Mesenchymal stem cell (in vitro differentiated cells and primary cell): ENCODE measurements at regions not wholly inside any gene's neighbourhood (a gene's known extent, or its start where the extent isn't known, plus 50 kb on each side); places are given as distances from the start of the nearest gene placed in this dataset.

Source experiments
- DNase-seq: peaks from one replicate; pipeline ENCODE4 v3.0.0-alpha.2; 2013
- H2AFZ ChIP-seq: one replicate; pipeline ENCODE4 v1.6.1; 2013; ENCODE audit warnings: low read depth, mild to moderate bottlenecking, control low read depth, inconsistent platforms, low read length, moderate library complexity
- H2AK5ac ChIP-seq: 2 replicates; pipeline ENCODE4 v1.6.1; 2013; ENCODE audit warnings: low read length, moderate library complexity, mild to moderate bottlenecking, inconsistent platforms; ENCODE audit not compliant: severe bottlenecking
- H2BK120ac ChIP-seq: one replicate; pipeline ENCODE4 v1.6.1; 2013; ENCODE audit warnings: low read depth, mild to moderate bottlenecking, inconsistent platforms, low read length, moderate library complexity
- H2BK12ac ChIP-seq, 2 experiments: one replicate each; pipeline ENCODE4 v1.6.1; 2013; ENCODE audit warnings: inconsistent platforms in 2 of 2, low read length in 2 of 2, mild to moderate bottlenecking in 2 of 2, moderate library complexity in 2 of 2, control low read depth in 1 of 2
- H2BK15ac ChIP-seq: one replicate; pipeline ENCODE4 v1.6.1; 2013; ENCODE audit warnings: mild to moderate bottlenecking, low read depth, inconsistent platforms; ENCODE audit not compliant: poor library complexity, severe bottlenecking
- H2BK5ac ChIP-seq: 2 replicates; pipeline ENCODE4 v1.6.1; 2013; ENCODE audit warnings: low read depth, mild to moderate bottlenecking, low read length, control low read depth, inconsistent platforms; ENCODE audit not compliant: poor library complexity, severe bottlenecking
- H3K14ac ChIP-seq, 2 experiments: one replicate each; pipeline ENCODE4 v1.6.1; 2013; ENCODE audit warnings: inconsistent platforms in 2 of 2, low read length in 2 of 2, control low read depth in 1 of 2, mild to moderate bottlenecking in 1 of 2, moderate library complexity in 1 of 2
- H3K18ac ChIP-seq, 2 experiments: one replicate each; pipeline ENCODE4 v1.6.1; 2013; ENCODE audit warnings: inconsistent platforms in 2 of 2, low read length in 2 of 2, control low read depth in 1 of 2, low read depth in 1 of 2, mild to moderate bottlenecking in 1 of 2
- H3K23ac ChIP-seq, 2 experiments: one replicate each; pipeline ENCODE4 v1.6.1; 2013; ENCODE audit warnings: inconsistent platforms in 2 of 2, low read length in 2 of 2, mild to moderate bottlenecking in 2 of 2, moderate library complexity in 2 of 2, control low read depth in 1 of 2
- H3K27ac ChIP-seq: 2 replicates; pipeline ENCODE4 v1.5.1; 2013; ENCODE audit warnings: mild to moderate bottlenecking, moderate library complexity, low read length, control low read depth, inconsistent platforms; ENCODE audit not compliant: poor library complexity, severe bottlenecking
- H3K27me3 ChIP-seq, 2 experiments: 2 replicates each; pipeline versions ENCODE4 v1.6.1 to v1.7.0; 2013; ENCODE audit warnings: low read length in 2 of 2, mild to moderate bottlenecking in 2 of 2, moderate library complexity in 2 of 2, control low read depth in 1 of 2, inconsistent platforms in 1 of 2; ENCODE audit not compliant: control insufficient read depth in 1 of 2, insufficient read depth in 1 of 2
- H3K36me3 ChIP-seq, 2 experiments: 2 replicates each; pipeline versions ENCODE4 v1.6.1 to v1.7.0; 2013; ENCODE audit warnings: low read length in 2 of 2, control low read depth in 1 of 2, inconsistent platforms in 1 of 2, low read depth in 1 of 2, mild to moderate bottlenecking in 1 of 2; ENCODE audit not compliant: insufficient read depth in 2 of 2, control insufficient read depth in 1 of 2
- H3K4ac ChIP-seq, 2 experiments: one replicate each; pipeline ENCODE4 v1.6.1; 2013; ENCODE audit warnings: inconsistent platforms in 2 of 2, low read length in 2 of 2, mild to moderate bottlenecking in 2 of 2, moderate library complexity in 2 of 2, control low read depth in 1 of 2, low read depth in 1 of 2
- H3K4me1 ChIP-seq: 2 replicates; pipeline ENCODE4 v1.6.1; 2013; ENCODE audit warnings: low read depth, low read length, control low read depth; ENCODE audit not compliant: control insufficient read depth, insufficient read depth
- H3K4me2 ChIP-seq: 2 replicates; pipeline ENCODE4 v1.6.1; 2013; ENCODE audit warnings: low read length, mild to moderate bottlenecking, inconsistent platforms; ENCODE audit not compliant: poor library complexity, severe bottlenecking
- H3K4me3 ChIP-seq, 2 experiments: 2 replicates each; pipeline versions ENCODE4 v1.5.1 to v1.7.0; 2013; ENCODE audit warnings: low read length in 2 of 2, mild to moderate bottlenecking in 2 of 2, control low read depth in 1 of 2, low read depth in 1 of 2; ENCODE audit not compliant: insufficient read depth in 1 of 2
- H3K79me1 ChIP-seq: replicated peaks from 2 replicates; pipeline ENCODE4 v1.6.1; 2013; ENCODE audit warnings: mild to moderate bottlenecking, control low read depth, low read length, inconsistent platforms; ENCODE audit not compliant: poor library complexity, severe bottlenecking
- H3K9ac ChIP-seq: 2 replicates; pipeline ENCODE4 v1.7.0; 2013; ENCODE audit warnings: mild to moderate bottlenecking, low read length, moderate library complexity
- H3K9me3 ChIP-seq: 2 replicates; pipeline ENCODE4 v1.7.0; 2013; ENCODE audit warnings: mild to moderate bottlenecking, low read length; ENCODE audit not compliant: control insufficient read depth
- H4K8ac ChIP-seq: one replicate; pipeline ENCODE4 v1.6.1; 2013; ENCODE audit warnings: inconsistent platforms, mild to moderate bottlenecking, low read length, moderate library complexity
- H4K91ac ChIP-seq: one replicate; pipeline ENCODE4 v1.6.1; 2013; ENCODE audit warnings: mild to moderate bottlenecking, low read length, inconsistent platforms
- WGBS: methylation state at CpG from one replicate; pipeline ENCODE4 v1.1.7; 2013; ENCODE audit warnings: mixed read lengths; 5-methylcytosine and 5-hydroxymethylcytosine counted together

DNA sequence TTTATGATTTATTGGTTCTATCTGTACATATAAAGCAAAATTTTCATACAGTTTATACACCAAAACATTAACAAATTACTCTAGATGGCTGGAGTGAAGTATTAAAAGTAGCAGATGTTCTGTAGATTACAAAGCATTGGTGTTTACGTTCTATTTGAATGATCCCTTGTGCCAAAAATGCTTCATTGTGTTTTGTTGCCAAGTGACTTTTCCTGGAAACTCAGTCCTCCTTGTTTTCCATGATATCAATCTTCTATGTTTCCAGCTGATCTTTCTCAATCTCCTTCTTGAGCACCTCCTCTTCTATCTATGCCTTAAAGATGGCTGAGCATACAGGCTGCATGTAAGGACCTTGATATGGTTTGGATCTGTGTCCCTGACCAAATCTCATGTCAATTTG, 263.6 kb upstream of the CTSO start:
- H2AK5ac ChIP-seq, result no peak overlapping the region
- H3K27ac ChIP-seq, result no peak overlapping the region
- no peak overlapping the region for H3K4me2 ChIP-seq
- H2BK12ac ChIP-seq, result no peak overlapping the region
- no peak for DNase-seq
- no peak overlapping the region for H3K18ac ChIP-seq
- H3K9me3 ChIP-seq, result no peaks in the 10 kb centered on the region
- 88% methylated on average over 1 of the region's 1 CpG for WGBS
- no peak overlapping the region for H4K91ac ChIP-seq
- H3K23ac ChIP-seq, result no peak overlapping the region
- H4K8ac ChIP-seq, result no peak overlapping the region
- H3K9ac ChIP-seq, result no peak overlapping the region
- no peak overlapping the region for H3K14ac ChIP-seq
- H2BK120ac ChIP-seq, result no peak overlapping the region
- no peaks in the 10 kb centered on the region for H3K79me1 ChIP-seq
- no peak overlapping the region for H3K4ac ChIP-seq
- H2BK15ac ChIP-seq, result no peak overlapping the region
- H3K27me3 ChIP-seq, result no peaks in the 10 kb centered on the region
- H2AFZ ChIP-seq, result no peak overlapping the region
- no peak overlapping the region for H3K4me3 ChIP-seq
- H3K4me1 ChIP-seq, result no peaks in the 10 kb centered on the region
- no peak overlapping the region for H2BK5ac ChIP-seq
- H3K36me3 ChIP-seq, result no peaks in the 10 kb centered on the region

DNA sequence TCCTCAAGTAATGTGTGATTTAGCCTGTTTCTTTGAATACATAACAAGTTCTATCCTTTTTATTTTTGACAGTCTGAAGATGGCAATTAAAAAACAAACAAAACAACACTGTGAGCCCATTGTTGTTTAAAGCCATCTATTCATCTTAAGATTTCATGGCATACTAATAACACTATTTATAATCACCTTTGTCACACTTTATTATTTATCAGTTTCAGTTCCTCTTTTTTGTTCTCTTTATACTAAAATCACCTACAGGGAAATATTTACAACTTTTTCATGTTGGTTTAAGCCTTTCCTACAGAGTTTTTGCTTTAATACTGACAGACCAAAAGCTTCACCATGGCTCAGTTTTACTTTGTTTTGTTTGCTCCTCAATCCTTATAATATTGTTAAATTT, 247.4 kb upstream of the CTSO start:
- no peak overlapping the region for H2BK120ac ChIP-seq

DNA sequence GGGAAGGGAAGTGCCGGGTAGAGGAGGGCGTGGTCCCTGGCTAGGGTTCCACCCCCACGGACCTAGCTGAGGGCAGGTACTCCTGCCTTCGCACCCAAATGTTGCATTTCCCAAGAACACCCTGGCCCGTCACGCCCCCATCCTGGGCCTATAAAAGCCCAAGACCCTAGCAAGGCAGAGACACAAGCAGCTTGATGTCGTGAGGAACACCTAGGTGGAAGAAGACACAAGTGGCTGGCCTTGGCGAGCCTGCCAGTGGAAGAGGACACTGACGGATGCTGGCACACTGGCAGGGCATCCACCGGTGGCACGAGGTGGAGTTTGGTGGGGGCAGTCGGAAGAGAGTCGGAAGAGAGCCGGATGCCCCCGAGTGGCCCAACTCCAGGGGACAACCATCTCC, 244.8 kb upstream of the CTSO start:
- Histone ChIP-seq H3K14ac (no peak overlapping the region), H2BK5ac (no peak overlapping the region), H3K79me1 (no peaks in the 10 kb centered on the region), H4K91ac (peak overlapping the region; percentile 2), H2AFZ (no peak overlapping the region), H2BK15ac (no peak overlapping the region), H3K4ac (no peak overlapping the region), H3K23ac (peak overlapping the region in 1 of 2 experiments; percentile 50), H3K27me3 (no peaks in the 10 kb centered on the region), H3K9ac (no peak overlapping the region), H3K4me2 (no peak overlapping the region), H3K9me3 (no peaks in the 10 kb centered on the region), H3K18ac (no peak overlapping the region), H4K8ac (no peak overlapping the region), H2AK5ac (no peak overlapping the region), H3K4me1 (no peaks in the 10 kb centered on the region), H3K36me3 (no peaks in the 10 kb centered on the region), H2BK12ac (no peak overlapping the region), H3K4me3 (no peak overlapping the region), H2BK120ac (no peak overlapping the region), H3K27ac (no peak overlapping the region)
- no peak for DNase-seq
- WGBS, result 97% methylated on average over 15 of the region's 15 CpGs

More for the DNA sequence above, 247.4 kb upstream of the CTSO start:
- Histone ChIP-seq H3K27ac (no peak overlapping the region), H3K4me3 (no peak overlapping the region), H2AK5ac (no peak overlapping the region), H3K4me1 (no peaks in the 10 kb centered on the region), H3K23ac (no peak overlapping the region), H2BK15ac (no peak overlapping the region), H2AFZ (no peak overlapping the region), H4K91ac (no peak overlapping the region), H3K4me2 (no peak overlapping the region), H2BK12ac (no peak overlapping the region), H3K18ac (no peak overlapping the region), H2BK5ac (no peak overlapping the region), H3K27me3 (no peaks in the 10 kb centered on the region), H3K9ac (no peak overlapping the region), H3K14ac (no peak overlapping the region), H3K36me3 (no peaks in the 10 kb centered on the region), H3K9me3 (no peaks in the 10 kb centered on the region), H4K8ac (no peak overlapping the region), H3K4ac (no peak overlapping the region), H3K79me1 (no peaks in the 10 kb centered on the region)
- no peak for DNase-seq

DNA sequence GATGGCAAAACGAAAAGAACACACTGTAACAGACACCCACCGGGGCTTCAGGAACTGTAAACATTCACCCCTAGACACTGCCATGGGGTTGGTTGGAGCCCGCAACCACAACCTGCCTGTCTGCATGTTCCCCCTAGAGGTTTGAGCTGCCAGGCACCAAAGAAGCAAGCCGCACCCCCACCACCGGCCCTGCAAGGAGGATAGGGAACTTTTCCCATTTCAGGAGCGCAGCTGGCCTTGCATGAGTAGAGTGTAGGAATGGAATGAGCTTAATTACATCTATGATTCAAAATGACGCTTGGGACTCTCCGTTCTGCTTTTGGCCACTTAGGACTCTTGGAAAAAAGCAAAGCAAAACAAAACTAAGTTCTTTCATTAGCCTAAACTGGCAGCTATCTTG, 243.6 kb upstream of the CTSO start:
- Histone ChIP-seq H3K79me1 (no peaks in the 10 kb centered on the region), H4K91ac (no peak overlapping the region), H3K27ac (no peak overlapping the region), H3K4me3 (no peak overlapping the region), H2BK12ac (no peak overlapping the region), H3K23ac (no peak overlapping the region), H3K9ac (no peak overlapping the region), H2BK120ac (no peak overlapping the region), H3K4me2 (no peak overlapping the region), H3K18ac (no peak overlapping the region), H2BK5ac (no peak overlapping the region), H3K9me3 (no peaks in the 10 kb centered on the region), H2AK5ac (no peak overlapping the region), H2AFZ (no peak overlapping the region), H3K4ac (no peak overlapping the region), H2BK15ac (no peak overlapping the region), H3K4me1 (no peaks in the 10 kb centered on the region), H4K8ac (no peak overlapping the region), H3K36me3 (no peaks in the 10 kb centered on the region), H3K14ac (peak overlapping the region in 1 of 2 experiments; percentile 8), H3K27me3 (no peaks in the 10 kb centered on the region)
- DNase-seq, result no peak
- WGBS, result 82% methylated on average over 8 of the region's 8 CpGs
